SK-N-SH treated with all-trans-retinoic acid at 6 μM for 48 hours (cell line): ENCODE measurements at regions not wholly inside any gene's neighbourhood (a gene's known extent, or its start where the extent isn't known, plus 50 kb on each side); places are given as distances from the start of the nearest gene placed in this dataset.

ENCODE experiments used
- ATAC-seq: fragments of 200-7000 bp; cut with Tn5 transposase; 3 replicates; pipeline ENCODE4 v1.9.1; 2020; ENCODE audit warnings: mild to moderate bottlenecking, moderate library complexity
- ARNTL ChIP-seq: fragments of 450-650 bp; formaldehyde crosslinking; IDR thresholded peaks from 2 replicates; pipeline ENCODE4 v1.5.0; 2020; ENCODE audit warnings: low read depth, mild to moderate bottlenecking, moderate library complexity, borderline replicate concordance
- CSDC2 ChIP-seq: fragments of 250-450 bp; sonication (Bioruptor Pico); IDR thresholded peaks from 2 replicates; pipeline ENCODE4 v1.5.0; 2020; ENCODE audit warnings: mild to moderate bottlenecking, moderate library complexity
- ESRRG ChIP-seq: fragments of 250-450 bp; sonication (Bioruptor Pico); IDR thresholded peaks from 2 replicates; pipeline ENCODE4 v1.6.1; 2021; ENCODE audit warnings: mild to moderate bottlenecking
- GLIS3 ChIP-seq: fragments of 250-450 bp; sonication (Bioruptor Pico); IDR thresholded peaks from 2 replicates; pipeline ENCODE4 v1.5.0; 2020; ENCODE audit warnings: mild to moderate bottlenecking, moderate library complexity
- ISL1 ChIP-seq: fragments of 250-450 bp; sonication (Bioruptor Pico); IDR thresholded peaks from 2 replicates; pipeline ENCODE4 v2.1.2; 2022; ENCODE audit warnings: mild to moderate bottlenecking, moderate library complexity
- OSR1 ChIP-seq: fragments of 250-450 bp; sonication (Bioruptor Pico); IDR thresholded peaks from 2 replicates; pipeline ENCODE4 v1.8.0; 2022; ENCODE audit warnings: moderate library complexity, mild to moderate bottlenecking, inconsistent platforms
- PPARA ChIP-seq: fragments of 250-450 bp; sonication (Bioruptor Pico); IDR thresholded peaks from 2 replicates; pipeline ENCODE4 v1.5.0; 2020; ENCODE audit warnings: mild to moderate bottlenecking, borderline replicate concordance
- RARB ChIP-seq: fragments of 250-450 bp; sonication (Bioruptor Pico); IDR thresholded peaks from 2 replicates; pipeline ENCODE4 v1.8.0; 2021; ENCODE audit warnings: mild to moderate bottlenecking, moderate library complexity
- SNAI2 ChIP-seq: fragments of 250-450 bp; sonication (Bioruptor Pico); IDR thresholded peaks from 2 replicates; pipeline ENCODE4 v1.5.0; 2020; ENCODE audit warnings: mild to moderate bottlenecking, moderate library complexity
- TCF4 ChIP-seq: fragments of 250-450 bp; sonication (Bioruptor Pico); IDR thresholded peaks from 2 replicates; pipeline ENCODE4 v1.8.0; 2021; ENCODE audit warnings: mild to moderate bottlenecking, moderate library complexity, borderline replicate concordance
- TOX ChIP-seq: fragments of 250-450 bp; sonication (Bioruptor Pico); IDR thresholded peaks from 2 replicates; pipeline ENCODE4 v1.8.0; 2021; ENCODE audit warnings: mild to moderate bottlenecking, moderate library complexity, borderline replicate concordance
- TSHZ2 ChIP-seq: fragments of 250-450 bp; sonication (Bioruptor Pico); IDR thresholded peaks from 2 replicates; pipeline ENCODE4 v1.5.0; 2020; ENCODE audit warnings: mild to moderate bottlenecking, moderate library complexity
- ZC3H10 ChIP-seq: fragments of 250-450 bp; sonication (Bioruptor Pico); IDR thresholded peaks from 2 replicates; pipeline ENCODE4 v1.5.1; 2021; ENCODE audit warnings: mild to moderate bottlenecking, moderate library complexity
- ZFP30 ChIP-seq: fragments of 450-650 bp; formaldehyde crosslinking; IDR thresholded peaks from 2 replicates; pipeline ENCODE4 v1.5.0; 2022; ENCODE audit warnings: mild to moderate bottlenecking, moderate library complexity
- ZNF8 ChIP-seq: fragments of 450-650 bp; formaldehyde crosslinking; IDR thresholded peaks from 2 replicates; pipeline ENCODE4 v1.5.0; 2020; ENCODE audit warnings: mild to moderate bottlenecking, moderate library complexity
- TF ChIP-seq, protein P1 (sequence below): fragments of 250-450 bp; sonication (Bioruptor Pico); IDR thresholded peaks from 2 replicates; pipeline ENCODE4 v1.8.0; 2020; ENCODE audit warnings: mild to moderate bottlenecking, moderate library complexity, borderline replicate concordance
- TF ChIP-seq, protein P2 (sequence below): fragments of 250-450 bp; sonication (Bioruptor Pico); IDR thresholded peaks from 2 replicates; pipeline ENCODE4 v1.8.0; 2021; ENCODE audit warnings: low read depth, mild to moderate bottlenecking, moderate library complexity, borderline replicate concordance
- TF ChIP-seq, protein P3 (sequence below): fragments of 250-450 bp; sonication (Bioruptor Pico); IDR thresholded peaks from 2 replicates; pipeline ENCODE4 v1.5.1; 2020; ENCODE audit warnings: low read depth, mild to moderate bottlenecking, moderate library complexity

GRCh38 chr11:25613451-25613850 lies 718.5 kb upstream of the ANO3 start:
- ATAC-seq, result no peak
- TF ChIP-seq, protein P1, sequence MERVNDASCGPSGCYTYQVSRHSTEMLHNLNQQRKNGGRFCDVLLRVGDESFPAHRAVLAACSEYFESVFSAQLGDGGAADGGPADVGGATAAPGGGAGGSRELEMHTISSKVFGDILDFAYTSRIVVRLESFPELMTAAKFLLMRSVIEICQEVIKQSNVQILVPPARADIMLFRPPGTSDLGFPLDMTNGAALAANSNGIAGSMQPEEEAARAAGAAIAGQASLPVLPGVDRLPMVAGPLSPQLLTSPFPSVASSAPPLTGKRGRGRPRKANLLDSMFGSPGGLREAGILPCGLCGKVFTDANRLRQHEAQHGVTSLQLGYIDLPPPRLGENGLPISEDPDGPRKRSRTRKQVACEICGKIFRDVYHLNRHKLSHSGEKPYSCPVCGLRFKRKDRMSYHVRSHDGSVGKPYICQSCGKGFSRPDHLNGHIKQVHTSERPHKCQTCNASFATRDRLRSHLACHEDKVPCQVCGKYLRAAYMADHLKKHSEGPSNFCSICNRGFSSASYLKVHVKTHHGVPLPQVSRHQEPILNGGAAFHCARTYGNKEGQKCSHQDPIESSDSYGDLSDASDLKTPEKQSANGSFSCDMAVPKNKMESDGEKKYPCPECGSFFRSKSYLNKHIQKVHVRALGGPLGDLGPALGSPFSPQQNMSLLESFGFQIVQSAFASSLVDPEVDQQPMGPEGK (CRISPR knock-in tag), result no peak
- no peak for TF ChIP-seq ZNF8
- TF ChIP-seq PPARA (CRISPR knock-in tag), result no peak
- no peak for TF ChIP-seq ZFP30 (CRISPR knock-in tag)
- TF ChIP-seq ESRRG (CRISPR knock-in tag), result no peak
- TF ChIP-seq, protein P2, sequence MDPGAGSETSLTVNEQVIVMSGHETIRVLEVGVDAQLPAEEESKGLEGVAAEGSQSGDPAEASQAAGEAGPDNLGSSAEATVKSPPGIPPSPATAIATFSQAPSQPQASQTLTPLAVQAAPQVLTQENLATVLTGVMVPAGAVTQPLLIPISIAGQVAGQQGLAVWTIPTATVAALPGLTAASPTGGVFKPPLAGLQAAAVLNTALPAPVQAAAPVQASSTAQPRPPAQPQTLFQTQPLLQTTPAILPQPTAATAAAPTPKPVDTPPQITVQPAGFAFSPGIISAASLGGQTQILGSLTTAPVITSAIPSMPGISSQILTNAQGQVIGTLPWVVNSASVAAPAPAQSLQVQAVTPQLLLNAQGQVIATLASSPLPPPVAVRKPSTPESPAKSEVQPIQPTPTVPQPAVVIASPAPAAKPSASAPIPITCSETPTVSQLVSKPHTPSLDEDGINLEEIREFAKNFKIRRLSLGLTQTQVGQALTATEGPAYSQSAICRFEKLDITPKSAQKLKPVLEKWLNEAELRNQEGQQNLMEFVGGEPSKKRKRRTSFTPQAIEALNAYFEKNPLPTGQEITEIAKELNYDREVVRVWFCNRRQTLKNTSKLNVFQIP (CRISPR knock-in tag), result no peak
- TF ChIP-seq ARNTL (CRISPR knock-in tag), result no peak
- no peak for TF ChIP-seq ISL1 (CRISPR knock-in tag)
- TF ChIP-seq GLIS3 (CRISPR knock-in tag), result no peak
- no peak for TF ChIP-seq TCF4
- no peak for TF ChIP-seq ZC3H10 (CRISPR knock-in tag)
- no peak for TF ChIP-seq TSHZ2 (CRISPR knock-in tag)
- TF ChIP-seq, protein P3, sequence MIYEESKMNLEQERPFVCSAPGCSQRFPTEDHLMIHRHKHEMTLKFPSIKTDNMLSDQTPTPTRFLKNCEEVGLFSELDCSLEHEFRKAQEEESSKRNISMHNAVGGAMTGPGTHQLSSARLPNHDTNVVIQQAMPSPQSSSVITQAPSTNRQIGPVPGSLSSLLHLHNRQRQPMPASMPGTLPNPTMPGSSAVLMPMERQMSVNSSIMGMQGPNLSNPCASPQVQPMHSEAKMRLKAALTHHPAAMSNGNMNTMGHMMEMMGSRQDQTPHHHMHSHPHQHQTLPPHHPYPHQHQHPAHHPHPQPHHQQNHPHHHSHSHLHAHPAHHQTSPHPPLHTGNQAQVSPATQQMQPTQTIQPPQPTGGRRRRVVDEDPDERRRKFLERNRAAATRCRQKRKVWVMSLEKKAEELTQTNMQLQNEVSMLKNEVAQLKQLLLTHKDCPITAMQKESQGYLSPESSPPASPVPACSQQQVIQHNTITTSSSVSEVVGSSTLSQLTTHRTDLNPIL (CRISPR knock-in tag), result no peak
- TF ChIP-seq CSDC2 (CRISPR knock-in tag), result no peak
- TF ChIP-seq RARB (CRISPR knock-in tag), result no peak
- no peak for TF ChIP-seq SNAI2 (CRISPR knock-in tag)
- no peak for TF ChIP-seq OSR1 (CRISPR knock-in tag)

- TF ChIP-seq PPARA (CRISPR knock-in tag) (no peak), SNAI2 (CRISPR knock-in tag) (no peak), ISL1 (CRISPR knock-in tag) (no peak)
- TF ChIP-seq, protein P2 (CRISPR knock-in tag), result no peak
- TF ChIP-seq, all 23 proteins: peak for 0
- no peak for ATAC-seq
These were observed 718.1 kb upstream of the ANO3 start for GRCh38 chr11:25613865-25614264.

- no peak for TF ChIP-seq ZNF8
- no peak for TF ChIP-seq RARB (CRISPR knock-in tag)
- TF ChIP-seq, protein P2 (CRISPR knock-in tag), result no peak
- no peak for TF ChIP-seq SNAI2 (CRISPR knock-in tag)
- TF ChIP-seq TOX (CRISPR knock-in tag), result no peak
- TF ChIP-seq PPARA (CRISPR knock-in tag), result no peak
These were observed 716.9 kb upstream of the ANO3 start for GRCh38 chr11:25615069-25615468.

More at GRCh38 chr11:25615069-25615468, 716.9 kb upstream of the ANO3 start:
- no peak for ATAC-seq
